GM12864 (cell line): ENCODE measurements at regions not wholly inside any gene's neighbourhood (a gene's known extent, or its start where the extent isn't known, plus 50 kb on each side); places are given as distances from the start of the nearest gene placed in this dataset.
A peak's percentile ranks its signal among the peaks of the same experiment; 100 is the strongest.

Experiments
- DNase-seq: peaks from one replicate; pipeline ENCODE4 v3.0.0-alpha.2; 2011; ENCODE audit warnings: low read depth
- H3K4me3 ChIP-seq: 2 replicates; pipeline ENCODE4 v1.5.1; 2011; ENCODE audit warnings: mild to moderate bottlenecking, low read depth, low read length, control low read depth
- TF ChIP-seq, protein P1 (sequence below): IDR thresholded peaks from 2 replicates; pipeline ENCODE4 v1.5.1; 2011; ENCODE audit warnings: low read depth, mild to moderate bottlenecking, moderate library complexity, low read length, control low read depth, inconsistent platforms; ENCODE audit errors: missing control alignments

DNA sequence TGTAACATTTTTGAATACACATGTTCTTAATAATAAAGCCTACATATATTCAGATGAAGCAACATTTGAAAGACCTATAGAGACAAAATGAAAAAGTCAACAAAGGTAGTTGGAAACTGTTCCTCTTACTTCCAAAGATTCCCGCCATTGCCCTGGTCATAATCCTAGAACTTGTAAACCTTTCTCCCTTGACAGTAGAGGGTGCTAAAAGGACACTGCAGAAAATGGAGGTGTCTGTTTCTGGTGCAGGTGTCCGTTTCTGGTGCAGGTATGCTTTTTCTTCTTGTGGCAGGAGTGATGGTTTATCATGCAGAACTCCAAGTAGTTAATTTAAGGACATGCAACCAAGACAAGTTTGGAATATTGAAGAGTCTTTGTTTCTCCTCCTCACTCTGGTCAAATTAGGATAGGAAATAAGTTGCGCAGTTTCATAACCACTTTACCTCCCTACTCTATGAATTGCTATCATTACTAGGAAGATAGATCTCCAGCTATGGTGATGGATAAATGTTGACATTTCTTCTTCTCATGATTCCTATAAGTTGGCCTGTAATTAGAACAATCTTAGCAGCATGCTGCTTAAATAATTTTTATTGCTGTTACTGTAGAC, 56.0 kb upstream of the FAM174A start:
- DNase-seq: peak; percentile 13
- TF ChIP-seq, protein P1, sequence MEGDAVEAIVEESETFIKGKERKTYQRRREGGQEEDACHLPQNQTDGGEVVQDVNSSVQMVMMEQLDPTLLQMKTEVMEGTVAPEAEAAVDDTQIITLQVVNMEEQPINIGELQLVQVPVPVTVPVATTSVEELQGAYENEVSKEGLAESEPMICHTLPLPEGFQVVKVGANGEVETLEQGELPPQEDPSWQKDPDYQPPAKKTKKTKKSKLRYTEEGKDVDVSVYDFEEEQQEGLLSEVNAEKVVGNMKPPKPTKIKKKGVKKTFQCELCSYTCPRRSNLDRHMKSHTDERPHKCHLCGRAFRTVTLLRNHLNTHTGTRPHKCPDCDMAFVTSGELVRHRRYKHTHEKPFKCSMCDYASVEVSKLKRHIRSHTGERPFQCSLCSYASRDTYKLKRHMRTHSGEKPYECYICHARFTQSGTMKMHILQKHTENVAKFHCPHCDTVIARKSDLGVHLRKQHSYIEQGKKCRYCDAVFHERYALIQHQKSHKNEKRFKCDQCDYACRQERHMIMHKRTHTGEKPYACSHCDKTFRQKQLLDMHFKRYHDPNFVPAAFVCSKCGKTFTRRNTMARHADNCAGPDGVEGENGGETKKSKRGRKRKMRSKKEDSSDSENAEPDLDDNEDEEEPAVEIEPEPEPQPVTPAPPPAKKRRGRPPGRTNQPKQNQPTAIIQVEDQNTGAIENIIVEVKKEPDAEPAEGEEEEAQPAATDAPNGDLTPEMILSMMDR: peak; percentile 71
- no peak overlapping the region for H3K4me3 ChIP-seq

DNA sequence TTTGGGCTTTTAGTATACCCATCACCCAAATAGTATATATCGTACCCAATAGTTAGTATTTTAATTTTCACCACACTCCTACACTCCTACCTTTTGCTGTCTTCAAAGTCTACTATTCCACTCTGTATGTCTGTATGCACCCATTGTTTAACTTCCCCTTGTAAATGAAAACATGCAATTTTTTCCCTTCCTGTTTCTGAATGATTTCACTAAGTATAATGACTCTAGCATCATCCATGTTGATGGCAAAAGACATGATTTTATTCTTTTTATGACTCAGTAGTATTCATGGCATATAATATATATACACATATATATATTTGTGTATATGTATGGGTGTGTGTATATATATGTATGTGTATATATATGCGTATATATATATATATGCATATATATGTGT, 63.1 kb upstream of the FAM174A start:
- DNase-seq: no peak
- TF ChIP-seq, protein P1: no peak
- H3K4me3 ChIP-seq: no peak overlapping the region

DNA sequence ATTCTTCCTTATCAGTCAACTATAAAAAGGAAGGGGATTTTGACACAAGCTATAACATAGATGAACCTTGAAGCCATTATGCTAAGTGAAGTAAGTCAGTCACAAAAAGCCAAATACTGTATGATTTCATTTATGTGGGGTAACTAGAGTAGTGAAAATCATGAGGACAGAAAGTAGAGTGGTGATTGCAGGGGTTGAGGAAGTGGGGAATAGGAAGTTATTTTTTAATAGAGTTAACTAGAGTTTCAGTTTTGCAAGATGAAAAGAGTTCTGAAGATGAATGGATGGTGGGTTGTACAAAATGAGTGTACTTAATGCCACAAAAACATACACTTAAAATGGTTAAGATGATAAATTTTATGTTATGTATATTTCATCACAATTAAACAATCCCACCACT, 65.4 kb upstream of the FAM174A start:
- no peak overlapping the region for H3K4me3 ChIP-seq
- DNase-seq: no peak
- TF ChIP-seq, protein P1: no peak

DNA sequence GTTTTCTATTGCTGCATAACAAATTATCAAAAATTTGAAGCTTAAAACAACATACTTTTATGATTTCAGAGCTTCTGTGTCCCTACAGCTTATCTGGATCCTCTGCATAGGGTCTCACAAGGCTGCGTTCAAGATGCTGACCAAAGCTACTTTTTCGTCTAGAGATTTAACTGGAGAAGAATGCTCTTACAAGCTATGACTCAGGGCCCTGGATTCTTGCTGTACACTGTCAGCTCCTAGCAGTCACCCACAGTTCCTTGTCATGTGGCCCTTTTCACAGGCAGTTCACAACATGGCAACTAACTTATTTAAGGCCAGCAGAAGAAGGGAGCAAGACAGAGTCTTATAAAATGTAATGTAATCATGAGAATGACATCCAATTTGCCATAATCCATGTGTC, 70.8 kb upstream of the FAM174A start:
- TF ChIP-seq, protein P1: no peak
- no peak for DNase-seq
- no peak overlapping the region for H3K4me3 ChIP-seq

DNA sequence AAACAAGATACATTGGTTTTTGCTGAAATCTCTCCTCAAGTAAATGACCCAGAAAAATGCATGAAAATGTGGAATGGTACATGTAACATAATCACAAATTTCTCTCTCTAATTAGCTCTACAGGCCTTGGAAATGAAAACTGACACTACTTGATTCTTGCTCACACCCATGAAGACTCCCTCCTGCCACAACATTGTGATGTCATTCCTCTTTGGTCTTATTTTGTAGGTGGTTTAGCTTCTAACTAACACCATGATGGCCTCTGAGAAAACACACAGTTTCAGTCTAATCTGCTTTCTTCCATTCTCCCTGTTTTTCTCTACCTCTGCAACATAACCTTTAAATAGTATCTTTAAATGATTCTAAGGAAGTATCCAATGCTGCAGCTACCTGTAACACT, 78.6 kb upstream of the FAM174A start:
- no peak for DNase-seq
- TF ChIP-seq, protein P1: no peak

DNA sequence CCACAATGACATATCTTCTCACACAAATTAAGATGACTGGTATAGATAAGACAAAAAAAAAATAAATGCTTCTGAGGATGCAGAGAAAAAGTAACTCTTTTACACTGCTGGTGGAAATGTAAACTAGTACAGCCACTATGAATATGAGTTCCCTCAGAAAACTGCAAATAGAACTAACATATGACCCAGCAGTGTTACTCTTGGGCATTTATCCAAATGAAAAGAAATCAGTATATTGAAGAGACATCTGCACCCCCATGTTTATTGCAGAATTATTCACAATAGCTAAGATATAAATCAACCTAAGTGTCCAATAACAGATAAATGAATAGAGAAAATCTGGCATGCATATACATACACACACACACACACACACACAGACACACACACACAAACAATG, 83.0 kb upstream of the FAM174A start:
- TF ChIP-seq, protein P1: no peak
- H3K4me3 ChIP-seq: no peak overlapping the region
- DNase-seq: no peak

More for the DNA sequence above, 78.6 kb upstream of the FAM174A start:
- no peak overlapping the region for H3K4me3 ChIP-seq

DNA sequence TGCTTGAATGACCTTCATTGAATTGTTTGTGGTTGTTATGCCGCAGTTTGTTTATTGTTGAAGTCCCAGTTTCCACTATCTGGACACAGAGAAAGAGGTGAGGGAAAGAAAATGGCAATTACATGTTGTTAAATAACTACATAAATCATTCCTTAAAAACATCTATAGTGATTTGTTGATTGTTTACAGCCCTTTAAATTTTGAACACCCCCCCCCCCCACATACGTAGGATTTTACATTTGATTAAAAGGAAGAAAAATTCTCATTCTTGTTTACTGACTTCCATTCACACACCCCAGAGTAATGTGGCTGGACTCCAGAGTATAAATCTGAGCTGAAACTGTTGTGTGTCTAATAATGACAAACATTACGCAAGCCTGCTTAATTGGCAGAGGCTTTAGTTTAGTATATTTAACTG, 87.1 kb upstream of the FAM174A start:
- DNase-seq: no peak
- TF ChIP-seq, protein P1: no peak
- no peak overlapping the region for H3K4me3 ChIP-seq
